Ishikawa (cell line): ENCODE measurements at regions not wholly inside any gene's neighbourhood (a gene's known extent, or its start where the extent isn't known, plus 50 kb on each side); places are given as distances from the start of the nearest gene placed in this dataset.

ENCODE experiments used
- EP300 ChIP-seq: IDR thresholded peaks from 2 replicates; pipeline ENCODE4 v1.6.1; 2012; ENCODE audit warnings: borderline replicate concordance
- FOXM1 ChIP-seq: IDR thresholded peaks from 2 replicates; pipeline ENCODE4 v1.6.1; 2012; ENCODE audit warnings: low read depth, borderline replicate concordance
- TAF1 ChIP-seq: IDR thresholded peaks from 2 replicates; pipeline ENCODE4 v1.6.1; 2012; ENCODE audit warnings: low read depth, mild to moderate bottlenecking
- USF1 ChIP-seq: IDR thresholded peaks from 2 replicates; pipeline ENCODE4 v1.6.1; 2012
- YY1 ChIP-seq: IDR thresholded peaks from 2 replicates; pipeline ENCODE4 v1.6.1; 2012; ENCODE audit warnings: low read depth
- ZBTB7A ChIP-seq: IDR thresholded peaks from 2 replicates; pipeline ENCODE4 v1.6.1; 2012; ENCODE audit warnings: low read depth
- TF ChIP-seq, protein P1 (sequence below): IDR thresholded peaks from 2 replicates; pipeline ENCODE4 v1.6.1; 2012; ENCODE audit warnings: low read depth, mild to moderate bottlenecking
- TF ChIP-seq, protein P2 (sequence below): IDR thresholded peaks from 2 replicates; pipeline ENCODE4 v1.6.1; 2012

- no peak for TF ChIP-seq FOXM1
- TF ChIP-seq, protein P1, sequence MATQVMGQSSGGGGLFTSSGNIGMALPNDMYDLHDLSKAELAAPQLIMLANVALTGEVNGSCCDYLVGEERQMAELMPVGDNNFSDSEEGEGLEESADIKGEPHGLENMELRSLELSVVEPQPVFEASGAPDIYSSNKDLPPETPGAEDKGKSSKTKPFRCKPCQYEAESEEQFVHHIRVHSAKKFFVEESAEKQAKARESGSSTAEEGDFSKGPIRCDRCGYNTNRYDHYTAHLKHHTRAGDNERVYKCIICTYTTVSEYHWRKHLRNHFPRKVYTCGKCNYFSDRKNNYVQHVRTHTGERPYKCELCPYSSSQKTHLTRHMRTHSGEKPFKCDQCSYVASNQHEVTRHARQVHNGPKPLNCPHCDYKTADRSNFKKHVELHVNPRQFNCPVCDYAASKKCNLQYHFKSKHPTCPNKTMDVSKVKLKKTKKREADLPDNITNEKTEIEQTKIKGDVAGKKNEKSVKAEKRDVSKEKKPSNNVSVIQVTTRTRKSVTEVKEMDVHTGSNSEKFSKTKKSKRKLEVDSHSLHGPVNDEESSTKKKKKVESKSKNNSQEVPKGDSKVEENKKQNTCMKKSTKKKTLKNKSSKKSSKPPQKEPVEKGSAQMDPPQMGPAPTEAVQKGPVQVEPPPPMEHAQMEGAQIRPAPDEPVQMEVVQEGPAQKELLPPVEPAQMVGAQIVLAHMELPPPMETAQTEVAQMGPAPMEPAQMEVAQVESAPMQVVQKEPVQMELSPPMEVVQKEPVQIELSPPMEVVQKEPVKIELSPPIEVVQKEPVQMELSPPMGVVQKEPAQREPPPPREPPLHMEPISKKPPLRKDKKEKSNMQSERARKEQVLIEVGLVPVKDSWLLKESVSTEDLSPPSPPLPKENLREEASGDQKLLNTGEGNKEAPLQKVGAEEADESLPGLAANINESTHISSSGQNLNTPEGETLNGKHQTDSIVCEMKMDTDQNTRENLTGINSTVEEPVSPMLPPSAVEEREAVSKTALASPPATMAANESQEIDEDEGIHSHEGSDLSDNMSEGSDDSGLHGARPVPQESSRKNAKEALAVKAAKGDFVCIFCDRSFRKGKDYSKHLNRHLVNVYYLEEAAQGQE, result no peak
- TF ChIP-seq TAF1, result no peak
- no peak for TF ChIP-seq EP300
- TF ChIP-seq, protein P2, sequence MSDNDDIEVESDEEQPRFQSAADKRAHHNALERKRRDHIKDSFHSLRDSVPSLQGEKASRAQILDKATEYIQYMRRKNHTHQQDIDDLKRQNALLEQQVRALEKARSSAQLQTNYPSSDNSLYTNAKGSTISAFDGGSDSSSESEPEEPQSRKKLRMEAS, result no peak
- no peak for TF ChIP-seq YY1
- no peak for TF ChIP-seq USF1
- no peak for TF ChIP-seq ZBTB7A
Measured at GRCh38 chr1:244162786-244163530, 111.9 kb downstream of the ZBTB18 start.
